ENCODE measurements at regions not wholly inside any gene's neighbourhood (a gene's known extent, or its start where the extent isn't known, plus 50 kb on each side); places are given as distances from the start of the nearest gene placed in this dataset.

GRCh38 chr3:189500299-189500698, 130.9 kb upstream of the TP63 start:
- DNase-seq = no peak

- no peak for DNase-seq
Measured at GRCh38 chr3:189500798-189501495, 130.2 kb upstream of the TP63 start.

- DNase-seq = no peak
Measured at GRCh38 chr3:189502256-189502655, 128.9 kb upstream of the TP63 start.

GRCh38 chr3:189502676-189503257, 128.4 kb upstream of the TP63 start:
- DNase-seq = no peak

GRCh38 chr3:189507856-189508255, 123.3 kb upstream of the TP63 start:
- DNase-seq = no peak

- peak in 1 of 58 donors; percentile 6 for DNase-seq
Measured at GRCh38 chr3:189508784-189509501, 122.2 kb upstream of the TP63 start.

GRCh38 chr3:189512039-189512438, 119.2 kb upstream of the TP63 start:
- DNase-seq = no peak

- no peak for DNase-seq
Measured at GRCh38 chr3:189512821-189513220, 118.4 kb upstream of the TP63 start.

GRCh38 chr3:189513281-189514117, 117.7 kb upstream of the TP63 start:
- DNase-seq = no peak

- peak in 2 of 58 donors; percentile 4 to 11 for DNase-seq
Measured at GRCh38 chr3:189516039-189516438, 115.2 kb upstream of the TP63 start.

GRCh38 chr3:189517981-189518380, 113.2 kb upstream of the TP63 start:
- no peak for DNase-seq

GRCh38 chr3:189519458-189519857, 111.7 kb upstream of the TP63 start:
- no peak for DNase-seq

- DNase-seq = no peak
Measured at GRCh38 chr3:189529468-189529867, 101.7 kb upstream of the TP63 start.

- no peak for DNase-seq
Measured at GRCh38 chr3:189529889-189530471, 101.2 kb upstream of the TP63 start.

GRCh38 chr3:189530822-189531221, 100.4 kb upstream of the TP63 start:
- DNase-seq = no peak

GRCh38 chr3:189531271-189531670, 99.9 kb upstream of the TP63 start:
- no peak for DNase-seq

- DNase-seq = no peak
Measured at GRCh38 chr3:189534531-189534930, 96.7 kb upstream of the TP63 start.

GRCh38 chr3:189537135-189537534, 94.1 kb upstream of the TP63 start:
- DNase-seq = no peak

GRCh38 chr3:189547448-189547847, 83.7 kb upstream of the TP63 start:
- DNase-seq = no peak

GRCh38 chr3:189548053-189548452, 83.1 kb upstream of the TP63 start:
- DNase-seq = no peak

- no peak for DNase-seq
Measured at GRCh38 chr3:189551007-189551406, 80.2 kb upstream of the TP63 start.

All from anterior cingulate cortex (tissue), 58 donors.